NCI-H82 treated with DMSO at 0.1 percent for 48 hours (cell line): ENCODE measurements at regions not wholly inside any gene's neighbourhood (a gene's known extent, or its start where the extent isn't known, plus 50 kb on each side); places are given as distances from the start of the nearest gene placed in this dataset.
"Not testable (repeated sequence)": the region's sequence is repeated elsewhere in the genome, so short reads cannot be mapped to it uniquely, and the experiment has no call there.

Experiments used
- DNase-seq: peaks from one replicate; lab custom pipeline; 2025; ENCODE audit not compliant: unreplicated experiment; lab: John Stamatoyannopoulos, UW

DNA sequence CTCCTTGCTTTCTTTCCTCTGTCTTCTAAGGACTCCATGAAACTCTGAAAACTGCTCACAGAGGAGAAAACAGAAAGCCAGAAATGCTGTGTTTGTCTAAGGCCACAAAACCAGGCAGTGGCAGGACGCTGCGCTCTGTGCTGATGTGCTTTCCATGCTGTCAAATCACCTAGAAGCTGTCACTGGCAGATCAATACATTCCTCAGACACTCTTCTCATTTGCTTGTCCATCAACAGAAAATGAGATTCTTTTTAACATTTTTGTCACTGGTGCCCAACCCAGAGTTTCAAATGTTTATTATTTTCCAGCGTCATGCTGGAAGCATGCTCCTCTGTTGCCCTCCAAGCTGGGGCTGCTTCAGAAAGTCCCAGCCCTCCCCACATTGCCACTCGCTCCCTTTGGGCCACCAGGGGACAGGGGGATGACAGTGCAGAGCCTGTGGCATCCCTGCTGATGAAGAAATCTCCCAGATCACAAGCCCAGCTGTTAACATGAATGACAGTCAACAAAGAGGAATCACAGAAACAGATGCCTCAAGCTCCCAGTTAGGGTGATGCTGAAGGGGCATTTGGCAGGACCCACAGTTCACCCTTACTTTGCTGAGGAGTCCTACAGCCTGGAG is 117.5 kb upstream of the MEIS1 start:
- DNase-seq = no peak

DNA sequence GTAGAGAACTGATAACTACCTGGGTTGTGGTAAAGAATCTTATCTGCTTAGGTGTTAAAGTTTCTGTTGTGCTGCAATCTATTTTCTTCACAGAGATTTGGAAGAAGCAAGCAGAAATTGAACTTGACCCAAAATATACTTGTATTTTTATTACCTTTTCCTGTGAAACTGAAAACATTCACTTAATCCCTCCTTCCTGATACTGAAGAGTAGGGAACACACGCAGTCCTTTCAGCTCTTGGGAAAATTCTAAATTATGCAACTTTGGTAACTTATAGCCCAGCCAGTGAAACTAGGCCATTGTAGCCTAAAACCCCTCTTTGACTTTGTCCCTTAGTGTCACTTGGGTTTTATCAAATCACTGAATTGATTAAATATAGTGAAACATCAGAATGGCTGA is 128.4 kb upstream of the MEIS1 start:
- DNase-seq = no peak

DNA sequence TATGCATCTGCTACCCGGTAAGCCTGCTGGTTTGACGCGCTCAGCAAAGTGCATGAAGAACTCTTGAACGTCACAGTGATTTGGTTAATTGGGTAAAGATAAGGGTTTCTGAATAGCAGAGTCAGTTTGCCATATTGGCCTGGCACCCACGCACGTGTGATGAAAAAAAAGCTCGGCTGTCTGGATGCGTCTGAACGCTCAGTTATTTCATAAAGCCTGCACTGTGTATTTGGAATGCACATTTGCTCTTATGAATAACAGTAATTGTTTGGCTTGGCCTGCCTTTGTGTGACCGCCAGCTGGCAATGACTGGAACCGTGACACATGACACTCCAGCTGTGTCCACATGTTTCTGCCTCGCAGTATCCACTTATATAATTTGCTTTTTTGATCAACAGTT is 129.2 kb upstream of the MEIS1 start:
- DNase-seq = no peak

DNA sequence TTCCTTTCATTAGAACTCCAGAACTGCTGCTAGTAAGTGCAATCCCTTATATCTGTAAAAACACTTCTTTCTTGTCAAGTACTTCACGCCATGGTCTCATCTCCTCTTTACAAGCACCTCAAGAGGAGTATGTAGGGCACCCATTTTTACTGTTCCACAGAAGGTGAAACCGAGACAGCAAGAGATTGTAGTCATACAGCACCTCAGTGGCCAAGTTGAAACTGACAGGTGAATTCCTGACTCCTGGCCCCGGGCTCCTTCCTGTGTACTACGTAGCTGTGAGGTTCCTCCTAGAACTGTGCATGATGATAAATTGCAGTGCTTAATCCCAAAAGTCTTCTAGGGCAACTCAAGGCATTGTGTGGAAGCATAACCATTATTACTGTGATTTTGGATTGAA is 131.5 kb upstream of the MEIS1 start:
- DNase-seq = no peak

DNA sequence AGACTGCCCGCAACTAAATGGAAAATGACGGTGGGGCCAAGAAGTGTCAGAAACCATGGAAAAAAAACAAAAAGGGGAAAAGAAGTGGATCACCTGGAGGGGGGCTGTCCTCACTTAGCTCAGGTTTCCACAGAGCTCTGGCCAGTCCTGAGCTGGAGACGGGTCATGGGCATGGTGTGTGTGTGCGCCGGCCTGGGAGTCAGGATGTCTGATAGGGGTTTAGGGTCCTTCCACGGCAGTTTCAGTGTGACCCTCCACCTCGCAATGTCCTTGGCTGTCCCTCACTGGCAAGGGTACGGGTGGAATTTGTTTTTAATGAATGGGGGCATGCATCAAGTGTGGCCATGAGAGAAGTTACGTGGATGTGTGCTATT is 133.2 kb upstream of the MEIS1 start:
- DNase-seq = no peak

DNA sequence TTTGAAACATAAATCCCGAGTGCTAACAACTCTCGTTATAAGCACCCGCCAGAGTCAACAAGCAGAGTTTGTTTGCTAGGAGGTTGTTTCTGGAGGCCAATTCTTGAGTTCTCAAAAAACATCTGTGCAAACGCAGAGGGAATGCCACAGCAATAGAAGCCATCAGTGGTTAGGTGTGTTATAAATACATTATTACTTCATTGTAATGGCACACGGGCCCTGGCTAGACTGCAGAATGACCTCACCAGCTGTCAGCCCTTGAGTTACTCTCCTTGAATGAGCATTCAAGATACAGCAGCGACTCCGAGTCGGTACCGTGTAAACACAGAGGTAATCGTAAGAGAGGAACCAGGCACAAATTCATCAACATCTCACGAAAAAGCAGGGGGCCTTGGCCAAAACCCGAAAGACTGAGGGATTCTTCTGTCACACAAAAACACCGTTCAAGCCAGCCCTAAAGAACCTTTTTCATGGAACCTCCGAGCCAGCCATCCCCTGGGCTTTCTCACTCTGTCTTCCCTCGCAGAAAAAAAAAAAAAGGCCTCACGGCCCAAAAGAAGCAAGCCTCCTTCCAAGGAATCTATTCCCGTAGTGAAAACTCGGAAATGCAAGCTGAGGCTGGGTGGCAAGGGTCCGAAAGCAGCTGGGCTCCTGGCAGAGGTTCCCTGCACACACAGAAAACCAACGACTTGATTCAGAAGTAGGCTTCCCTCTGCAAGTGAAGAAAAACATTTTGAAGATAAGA is 133.7 kb upstream of the MEIS1 start:
- no peak for DNase-seq

DNA sequence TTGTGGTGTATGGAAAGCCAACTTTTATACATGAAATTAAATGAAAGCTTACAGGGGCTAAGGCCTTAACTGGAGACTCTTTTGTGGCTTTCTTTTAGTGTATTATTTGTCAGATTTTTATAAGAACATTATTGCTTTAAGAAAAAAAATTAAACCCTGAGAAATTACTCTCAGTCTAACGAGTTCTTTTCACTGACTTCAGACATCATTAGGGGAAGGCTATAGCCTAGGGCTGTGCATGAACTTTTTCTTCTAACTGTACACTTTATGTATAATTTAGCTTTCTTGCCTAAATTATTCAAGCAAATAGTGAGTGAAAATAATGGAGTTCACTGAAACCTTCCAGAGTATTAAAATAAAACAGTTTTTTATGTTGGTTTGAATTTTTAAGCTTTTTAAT is 151.1 kb upstream of the MEIS1 start:
- DNase-seq = no peak

DNA sequence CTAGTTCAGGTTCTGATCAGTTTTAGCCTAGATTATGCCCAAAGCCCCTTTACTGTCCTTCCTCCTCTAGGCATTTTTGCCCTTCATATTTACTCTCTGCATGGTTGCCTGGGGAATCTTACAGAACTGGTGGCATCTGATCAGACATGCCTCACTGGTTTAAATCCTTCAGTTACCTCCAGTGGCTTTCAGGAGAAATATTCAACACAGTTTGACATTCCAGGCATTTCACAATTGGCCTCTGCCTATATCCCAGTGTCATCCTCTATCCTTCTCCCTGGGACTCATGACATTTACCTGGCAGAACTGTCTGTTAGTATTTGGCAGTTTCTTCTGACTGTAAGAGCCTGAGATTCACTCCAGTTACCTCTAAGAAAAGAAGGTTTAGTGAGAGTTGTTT is 152.9 kb upstream of the MEIS1 start:
- DNase-seq = no peak

DNA sequence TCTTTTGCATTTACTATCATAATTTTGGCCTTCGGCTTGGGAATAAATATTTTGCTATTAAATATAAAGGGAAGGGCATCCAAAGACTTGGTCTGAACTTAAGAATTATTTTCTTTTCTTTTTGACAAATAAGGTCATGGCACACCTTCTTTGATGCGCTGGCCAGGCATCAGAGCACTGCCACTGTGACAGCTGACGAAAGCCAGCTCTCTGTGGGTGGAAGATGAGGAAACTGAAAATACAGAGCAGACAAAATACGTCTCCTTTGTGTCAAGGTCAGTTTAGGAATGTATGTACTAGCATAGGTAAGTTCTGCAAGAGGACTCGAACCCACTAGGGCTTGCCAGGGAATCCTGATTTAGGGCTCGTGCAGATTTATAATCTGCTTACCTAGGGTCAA is 155.9 kb upstream of the MEIS1 start:
- no peak for DNase-seq

- DNase-seq = no peak
Observed at GRCh38 chr2:66275984-66276383, 158.9 kb upstream of the MEIS1 start.

- no peak for DNase-seq
Observed at GRCh38 chr2:66273933-66274490, 160.9 kb upstream of the MEIS1 start.

DNA sequence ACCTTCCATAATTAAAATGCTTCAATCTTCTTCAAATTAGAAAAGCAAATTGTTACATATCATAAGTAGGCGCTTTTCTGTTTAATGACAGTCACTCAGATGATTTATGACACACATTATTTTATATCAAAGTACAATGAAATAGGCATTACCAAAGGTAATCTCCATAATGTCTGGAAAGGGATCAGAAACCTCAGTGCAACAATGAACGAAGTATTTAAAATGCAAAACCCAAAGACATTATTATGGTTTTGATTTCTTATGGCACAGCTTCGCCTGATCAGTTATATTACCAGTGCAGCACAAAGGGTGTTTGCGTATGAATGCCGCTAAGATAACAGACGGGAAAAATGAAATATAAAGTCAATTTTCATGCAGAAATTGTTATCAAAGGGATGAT is 162.2 kb upstream of the MEIS1 start:
- DNase-seq = no peak

- DNase-seq = no peak
Observed at GRCh38 chr2:66271777-66272176, 163.1 kb upstream of the MEIS1 start.

- DNase-seq = no peak
Observed at GRCh38 chr2:66270247-66270646, 164.7 kb upstream of the MEIS1 start.

- DNase-seq = no peak
Observed at GRCh38 chr2:66269166-66269565, 165.8 kb upstream of the MEIS1 start.

GRCh38 chr2:66268756-66269155 is 166.2 kb upstream of the MEIS1 start:
- DNase-seq = no peak

DNA sequence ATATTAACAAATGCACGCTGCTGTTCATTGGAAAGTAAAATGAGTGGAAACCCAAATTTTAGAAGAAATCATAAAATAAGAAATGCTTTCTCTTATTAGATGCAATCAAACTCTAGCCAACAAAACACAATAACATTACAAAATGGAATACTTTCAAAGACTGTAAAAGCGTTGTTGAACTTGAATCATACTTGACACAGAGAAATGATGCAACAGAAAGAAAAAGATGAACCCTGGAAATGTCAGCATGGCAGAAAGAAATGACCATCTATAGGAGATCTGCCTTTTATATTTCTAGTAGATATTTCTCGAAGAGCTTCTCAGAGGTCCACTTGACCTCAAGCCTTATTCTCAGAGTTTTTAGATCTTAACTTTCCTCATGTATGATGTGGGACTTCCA is 170.6 kb upstream of the MEIS1 start:
- DNase-seq = no peak

- DNase-seq = no peak
Observed at GRCh38 chr2:66255867-66256266, 179.1 kb upstream of the MEIS1 start.

DNA sequence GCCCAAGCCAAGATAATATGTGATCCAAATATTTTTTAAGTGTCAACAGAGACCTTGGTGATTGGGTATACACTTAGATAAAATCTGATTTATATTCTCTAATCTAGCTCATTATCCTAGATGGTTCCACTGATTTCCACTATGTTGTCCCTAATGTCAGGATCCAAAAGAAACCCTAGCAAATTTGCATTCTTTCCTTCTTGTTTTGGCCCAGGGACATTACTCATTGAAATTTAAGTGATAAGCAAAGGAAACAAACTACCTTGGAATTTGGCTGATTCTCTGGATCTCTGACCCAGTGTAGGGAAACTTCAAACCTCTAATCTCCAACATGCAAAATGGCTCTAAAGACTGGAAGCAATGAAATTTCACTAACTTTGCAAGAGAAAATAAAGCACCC is 179.8 kb upstream of the MEIS1 start:
- DNase-seq = no peak

GRCh38 chr2:66253066-66253465 is 181.9 kb upstream of the MEIS1 start:
- no peak for DNase-seq

- DNase-seq = no peak
Observed at GRCh38 chr2:66252109-66252508, 182.8 kb upstream of the MEIS1 start.

DNA sequence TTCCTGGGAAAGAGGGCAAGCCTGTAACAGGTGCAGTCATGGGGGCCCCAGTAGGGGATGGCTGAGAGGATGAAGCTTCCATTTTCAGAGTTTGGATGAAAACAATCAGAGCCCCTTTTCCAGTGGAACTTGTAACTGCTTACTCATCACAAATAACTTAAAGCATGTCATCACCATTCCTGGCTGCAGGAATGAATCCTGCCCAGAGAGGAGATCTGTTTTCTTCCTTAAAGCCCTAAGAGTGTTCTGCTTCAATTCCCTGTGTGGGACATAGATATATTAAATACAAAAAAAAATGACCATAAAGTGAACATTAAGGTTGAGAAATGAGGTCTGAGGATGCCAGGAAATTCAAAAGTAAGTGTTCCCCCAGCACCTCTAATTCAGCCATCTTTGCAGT is 183.4 kb upstream of the MEIS1 start:
- no peak for DNase-seq

DNA sequence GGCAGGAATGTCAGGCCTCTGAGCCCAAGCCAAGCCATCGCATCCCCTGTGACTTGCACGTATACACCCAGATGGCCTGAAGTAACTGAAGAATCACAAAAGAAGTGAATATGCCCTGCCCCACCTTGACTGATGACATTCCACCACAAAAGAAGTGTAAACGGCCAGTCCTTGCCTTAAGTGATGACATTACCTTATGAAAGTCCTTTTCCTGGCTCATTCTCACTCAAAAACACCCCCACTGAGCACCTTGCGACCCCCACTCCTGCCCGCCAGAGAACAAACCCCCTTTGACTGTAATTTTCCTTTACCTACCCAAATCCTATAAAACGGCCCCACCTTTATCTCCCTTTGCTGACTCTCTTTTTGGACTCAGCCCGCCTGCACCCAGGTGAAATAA is 185.8 kb upstream of the MEIS1 start:
- not testable (repeated sequence) for DNase-seq
